ENCODE measurements at regions not wholly inside any gene's neighbourhood (a gene's known extent, or its start where the extent isn't known, plus 50 kb on each side); places are given as distances from the start of the nearest gene placed in this dataset.

- TF ChIP-seq POLR2A (IDR thresholded peaks at IDR 0.05; ENCODE audit: low read depth, low read length): no peak
- no peak for TF ChIP-seq POLR2AphosphoS5 (IDR thresholded peaks at IDR 0.05; ENCODE audit: low read depth, low read length)
These were observed 58.1 kb upstream of the MTAP start for GRCh38 chr9:21744320-21744719.

Data from GM12891 (cell line).